ENCODE measurements at regions not wholly inside any gene's neighbourhood (a gene's known extent, or its start where the extent isn't known, plus 50 kb on each side); places are given as distances from the start of the nearest gene placed in this dataset.

DNA sequence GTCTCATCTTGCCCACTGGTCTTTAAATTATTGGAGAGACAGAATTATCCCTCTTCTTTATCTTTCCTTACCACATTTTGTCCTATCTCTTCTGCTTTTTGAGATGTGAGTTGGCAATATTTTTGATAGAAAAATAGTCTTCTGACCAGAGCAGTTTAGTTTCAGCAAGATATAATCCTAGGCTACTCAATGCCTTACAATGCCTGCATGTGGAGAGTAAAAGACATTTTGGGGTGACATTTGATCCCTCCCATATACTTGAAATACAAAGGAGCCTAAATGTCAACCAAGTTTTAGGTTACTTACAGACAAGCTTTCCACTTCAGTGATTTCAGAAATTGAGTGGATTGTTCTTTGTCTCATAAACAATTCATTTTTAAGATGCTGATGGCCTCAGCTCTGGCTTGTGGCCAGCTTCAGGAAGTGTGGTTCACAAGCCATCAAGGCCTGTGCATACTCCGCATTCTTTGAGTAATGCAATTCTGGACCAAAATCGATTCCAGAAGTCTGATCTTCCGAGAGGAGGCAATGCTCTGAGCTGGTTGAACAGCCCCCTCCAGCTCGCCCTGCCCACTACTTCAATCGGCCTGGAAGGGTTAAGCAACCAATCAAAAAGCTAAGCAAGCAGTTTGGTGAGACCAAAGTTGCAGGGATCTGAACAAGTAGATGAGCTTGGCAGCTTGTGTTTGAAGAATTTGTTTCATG, 274.4 kb downstream of the BLID start:
- DNase-seq, result no peak

DNA sequence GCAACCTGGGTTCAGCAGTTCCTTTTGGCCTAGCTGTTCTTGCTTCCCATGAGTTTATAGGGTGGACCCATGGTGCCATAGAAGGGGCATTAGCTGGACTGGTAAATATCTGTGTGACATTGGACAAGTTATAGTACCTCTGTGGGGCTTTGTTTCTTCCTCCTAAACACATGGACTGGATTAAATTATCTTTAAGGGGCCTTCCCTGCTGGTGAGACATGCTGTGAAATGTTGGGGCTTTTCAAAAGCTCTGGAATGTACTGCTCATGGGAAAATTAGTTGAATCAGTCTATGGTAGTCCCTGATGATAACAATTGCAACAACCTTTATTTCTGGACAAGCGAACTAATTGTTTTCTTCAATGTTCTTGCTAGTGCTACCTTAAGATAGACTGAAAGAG, 276.2 kb downstream of the BLID start:
- DNase-seq, result no peak

DNA sequence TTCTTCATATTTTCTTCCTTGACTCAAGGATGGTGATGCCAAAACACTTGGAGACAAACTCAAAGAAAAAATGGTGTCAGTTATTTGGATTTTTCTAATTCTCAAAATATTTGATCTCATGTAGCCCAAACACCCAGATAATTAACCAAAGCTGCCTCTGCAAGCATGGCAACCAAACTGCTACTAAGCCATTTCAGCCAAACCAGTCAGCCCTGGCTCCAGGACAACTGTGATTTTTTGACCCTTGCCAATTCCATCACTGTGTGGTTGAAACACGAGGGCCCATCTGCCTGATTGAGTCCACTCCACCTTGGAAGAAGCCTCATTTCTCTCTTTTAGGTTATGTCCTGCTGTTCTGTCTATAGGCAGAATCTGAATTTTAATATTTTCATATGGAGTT, 277.4 kb downstream of the BLID start:
- DNase-seq, result no peak

DNA sequence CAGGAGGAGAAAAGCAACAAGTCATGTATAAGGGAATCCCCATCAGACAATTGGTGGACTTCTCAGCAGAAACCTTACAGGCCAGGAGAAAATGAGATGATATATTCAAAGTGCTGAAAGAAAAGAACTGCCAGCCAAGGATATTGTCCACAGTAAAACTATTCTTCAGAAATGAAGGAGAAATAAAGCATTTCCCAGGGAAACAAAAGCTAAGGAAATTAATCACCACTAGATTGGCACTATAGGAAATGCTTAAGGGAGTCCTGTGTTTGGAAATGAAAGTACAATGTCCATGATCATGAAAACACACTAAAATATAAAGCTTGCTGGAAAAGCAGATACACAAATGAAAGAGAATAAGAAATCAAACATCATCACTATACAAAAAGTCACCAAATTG, 282.0 kb downstream of the BLID start:
- no peak for DNase-seq

DNA sequence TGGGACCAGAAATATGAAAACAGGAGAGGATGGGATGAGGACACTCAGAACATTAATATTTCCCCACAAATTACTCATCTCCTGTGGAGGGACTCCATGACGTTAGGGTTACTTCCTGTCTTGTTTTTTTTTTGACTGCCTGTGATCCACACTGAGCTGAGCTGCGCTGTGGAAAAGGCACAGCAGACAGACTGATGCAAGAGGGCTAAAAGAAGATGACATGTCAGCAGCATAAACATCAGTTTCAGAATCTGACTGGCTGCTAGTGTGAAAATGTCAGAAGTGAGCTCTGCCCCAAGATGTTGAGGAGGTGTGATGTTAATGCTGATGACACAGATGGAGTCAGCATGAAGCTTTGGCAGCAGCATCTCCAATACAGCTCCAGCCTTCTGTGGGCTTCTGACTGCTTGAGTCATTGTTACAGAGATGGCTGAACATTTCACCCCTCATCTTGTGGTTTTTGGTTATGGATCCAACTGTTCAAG, 286.8 kb downstream of the BLID start:
- DNase-seq, result no peak

DNA sequence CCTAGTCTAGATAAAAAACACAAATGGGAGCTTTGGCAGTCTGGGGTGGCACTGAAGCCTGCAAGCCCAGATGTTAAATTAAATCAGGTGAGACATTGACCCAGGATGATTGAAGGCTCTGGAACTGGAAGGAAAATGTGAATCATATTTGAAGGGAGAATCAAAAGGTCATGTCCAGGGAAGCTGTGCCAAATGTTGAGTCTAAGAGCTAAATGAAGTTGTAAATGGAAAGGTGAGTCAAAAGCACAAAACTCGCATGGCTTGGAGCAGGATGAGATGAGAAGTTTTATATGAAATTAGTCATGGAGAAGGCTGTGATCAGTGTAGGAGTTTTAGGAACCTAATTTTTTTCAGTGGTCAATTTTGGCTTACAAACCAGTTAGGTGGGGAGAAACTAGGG, 301.1 kb downstream of the BLID start:
- no peak for DNase-seq

DNA sequence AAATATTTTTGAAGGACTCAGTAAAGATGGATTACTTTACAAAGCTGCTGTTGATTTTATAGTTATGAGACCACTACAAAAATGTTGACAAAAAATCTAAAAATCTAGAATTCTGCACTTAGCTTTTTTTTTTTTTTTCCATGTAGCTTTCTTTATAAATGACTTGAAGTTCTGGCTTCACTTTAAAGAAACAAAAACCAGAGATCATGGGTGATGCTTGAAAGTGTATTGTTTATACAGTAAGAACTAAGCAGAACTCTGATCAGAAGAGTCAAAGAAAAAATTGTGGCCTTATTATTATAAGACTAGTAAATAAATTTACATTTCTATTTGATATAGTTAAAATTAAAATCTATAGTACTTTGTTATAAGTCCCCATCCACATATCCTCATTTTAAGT, 301.7 kb downstream of the BLID start:
- no peak for DNase-seq

DNA sequence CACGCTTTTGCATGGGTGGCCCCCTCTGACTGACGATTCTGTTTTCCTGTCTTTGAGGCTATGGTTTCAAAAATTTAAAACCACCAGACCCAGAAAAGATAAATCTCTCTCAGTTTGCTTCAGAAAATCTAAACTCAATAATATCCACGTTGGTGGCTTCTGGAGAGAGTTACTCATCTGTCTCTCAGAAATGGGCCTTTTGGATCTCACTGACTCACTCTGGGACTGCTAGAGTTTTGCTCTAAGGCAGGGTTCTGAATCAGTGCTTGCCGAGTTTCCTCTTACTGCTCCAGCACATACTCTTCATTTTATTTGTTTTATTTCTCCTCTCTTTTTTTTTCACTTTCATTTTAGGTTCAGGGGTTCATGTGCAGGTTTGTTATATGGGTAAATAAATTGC, 305.7 kb downstream of the BLID start:
- DNase-seq, result no peak

DNA sequence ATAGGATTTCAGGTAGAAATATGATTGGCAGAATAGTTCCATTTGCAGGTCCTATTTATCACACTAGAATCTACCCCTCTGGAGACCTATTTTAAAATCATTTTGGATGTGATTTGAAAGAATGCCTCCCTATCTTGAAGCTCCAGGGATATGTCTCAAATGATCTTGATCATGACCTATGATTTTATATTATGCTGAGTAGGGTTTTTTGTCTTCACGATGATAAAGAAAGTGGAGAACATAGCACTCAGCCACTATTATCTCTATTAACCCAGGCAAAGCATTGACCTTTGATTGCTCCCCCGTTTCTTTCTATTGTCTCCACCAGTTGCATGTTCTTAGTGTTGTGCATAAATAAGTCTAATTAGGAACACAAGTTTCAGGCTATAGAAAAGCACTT, 307.9 kb downstream of the BLID start:
- DNase-seq, result no peak

DNA sequence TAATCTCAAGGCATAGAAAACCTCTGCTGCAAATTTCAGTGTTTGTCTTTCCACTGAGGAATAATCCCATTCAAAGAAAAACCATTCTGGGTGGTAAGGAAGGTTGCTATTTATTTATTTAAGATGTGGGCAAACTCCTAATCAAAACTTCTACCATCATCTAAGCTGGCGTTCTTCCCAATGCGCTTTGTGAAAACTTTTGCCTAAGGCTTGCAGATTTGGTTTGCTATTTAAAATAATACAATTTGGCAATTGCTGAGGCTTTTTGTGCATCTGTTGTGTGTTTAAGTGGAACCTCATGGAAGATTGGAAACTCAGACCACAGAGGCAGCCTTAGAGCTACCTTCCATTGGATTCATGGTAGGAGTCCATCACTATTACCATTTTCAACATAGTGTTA, 309.0 kb downstream of the BLID start:
- DNase-seq, result no peak

DNA sequence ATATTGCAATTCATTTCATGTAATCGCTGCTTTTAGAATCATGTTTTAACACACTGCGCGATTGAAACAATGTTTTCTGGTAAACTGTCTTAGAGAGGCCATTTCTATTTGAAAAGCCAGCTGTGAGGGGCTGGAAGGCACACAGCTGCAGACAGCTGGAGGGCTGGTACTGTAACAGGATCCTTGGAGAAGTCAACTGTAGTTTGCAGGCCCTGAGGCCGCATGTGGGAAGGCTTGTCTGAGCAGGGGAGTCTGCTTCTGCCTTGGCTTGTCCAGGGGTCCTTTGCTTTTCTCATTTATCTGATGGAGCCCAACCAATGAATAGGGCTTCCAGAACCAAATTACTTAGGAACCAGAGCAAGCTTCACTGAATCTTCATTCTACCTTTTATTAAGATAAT, 313.5 kb downstream of the BLID start:
- no peak for DNase-seq

DNA sequence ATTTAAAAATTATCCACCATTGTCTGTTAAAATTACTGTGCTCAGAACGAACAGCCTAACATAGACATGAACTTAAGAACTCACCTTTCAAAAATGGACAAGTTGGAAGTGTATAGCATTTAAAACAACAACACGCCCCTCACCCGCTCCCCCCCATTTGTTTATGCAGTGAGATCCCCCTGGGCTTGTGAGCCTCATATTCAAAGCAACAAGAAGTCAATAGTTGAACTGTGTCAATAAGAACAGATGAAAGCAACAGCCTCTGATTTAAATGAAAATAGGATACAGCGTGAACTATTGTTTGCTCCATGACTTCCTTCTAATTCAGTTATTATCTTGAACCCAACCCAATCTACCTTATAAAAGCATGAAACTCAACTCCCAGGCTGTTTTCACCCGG, 314.2 kb downstream of the BLID start:
- no peak for DNase-seq

DNA sequence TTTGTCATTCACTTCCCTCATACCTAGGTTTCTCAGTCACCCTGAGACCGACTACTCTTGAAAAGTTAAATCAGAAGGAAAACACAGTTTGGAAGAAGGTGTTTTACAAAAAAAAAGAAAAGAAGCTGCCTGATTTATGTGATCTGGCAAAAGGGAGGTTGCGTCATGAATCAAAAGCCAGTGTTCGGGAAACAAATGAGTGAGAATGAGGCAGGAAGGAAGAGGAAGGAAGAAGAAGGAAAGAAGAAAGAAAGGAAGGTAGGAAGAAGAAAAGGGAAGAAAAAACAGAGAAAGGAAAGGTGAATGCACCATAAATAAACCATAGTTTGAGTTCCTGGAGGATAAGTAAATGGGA, 314.6 kb downstream of the BLID start:
- no peak for DNase-seq

DNA sequence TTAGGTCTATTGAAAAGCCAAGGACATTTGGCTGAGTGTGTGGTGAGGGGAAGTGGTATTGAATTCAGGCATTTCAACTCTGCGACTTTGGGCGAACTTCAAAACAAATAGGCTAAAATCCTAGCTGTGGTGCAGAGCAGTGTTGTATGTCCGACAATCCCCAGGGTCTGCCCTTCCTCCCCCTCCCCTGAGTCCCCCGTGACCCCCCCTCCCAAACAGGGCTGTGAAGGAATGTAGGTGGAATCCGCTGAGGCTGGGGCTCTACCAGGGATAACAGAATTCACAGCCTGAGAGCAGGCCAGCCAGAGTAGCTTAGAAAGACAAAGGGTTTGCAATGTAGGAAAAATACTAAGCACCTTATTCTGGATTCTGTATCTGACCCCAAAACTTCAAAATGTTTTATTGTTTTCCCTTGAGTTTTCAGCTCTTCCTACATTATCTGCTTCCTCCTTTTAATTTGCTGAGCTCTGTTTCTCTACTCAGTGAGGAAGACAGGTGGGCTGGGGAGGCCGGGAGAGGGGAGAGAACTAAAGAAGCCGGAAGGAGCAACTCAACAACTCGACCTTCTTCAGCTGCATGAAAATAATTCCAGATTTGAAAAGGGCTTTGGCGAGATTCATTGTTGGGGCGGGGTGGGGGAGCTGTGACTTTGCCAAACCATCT, 315.2 kb downstream of the BLID start:
- DNase-seq, result no peak

DNA sequence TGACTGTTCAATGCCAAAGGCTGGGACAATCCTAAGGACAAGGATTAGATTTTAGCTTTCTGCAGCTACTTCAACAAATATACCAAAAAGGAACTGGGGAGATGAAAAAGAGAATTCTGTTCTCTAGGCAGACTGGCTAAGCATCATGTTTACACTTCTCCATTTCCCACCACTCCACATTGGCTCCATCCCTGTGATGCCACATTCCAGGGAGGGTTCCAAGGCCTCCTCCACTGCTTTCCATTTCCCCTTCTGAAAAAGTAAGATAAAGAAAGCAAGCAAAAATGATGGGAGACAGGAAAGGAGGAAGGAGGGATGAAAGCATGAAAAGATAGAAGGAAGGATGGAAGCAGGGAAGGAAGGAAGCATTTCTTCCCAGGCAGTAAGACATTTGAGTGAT, 315.8 kb downstream of the BLID start:
- no peak for DNase-seq

DNA sequence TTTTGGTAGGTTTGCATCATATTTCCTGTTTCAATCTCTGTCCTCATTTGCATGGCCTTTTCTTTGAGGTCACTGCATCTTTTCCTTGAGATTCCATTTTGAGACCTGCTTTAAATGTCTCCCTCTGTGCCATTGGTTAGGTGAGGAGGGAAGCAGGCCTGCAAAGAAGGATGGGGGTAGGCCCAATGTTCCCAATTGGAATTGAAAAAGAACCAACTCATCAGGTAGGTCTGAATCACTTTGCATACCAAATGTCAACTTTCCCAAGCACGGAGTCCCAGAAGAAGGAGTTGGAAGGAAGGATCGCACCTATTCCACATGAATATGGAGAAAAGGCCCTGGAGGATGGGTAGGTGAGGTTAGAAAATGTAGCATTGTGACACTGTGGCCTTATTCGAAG, 318.5 kb downstream of the BLID start:
- no peak for DNase-seq

DNA sequence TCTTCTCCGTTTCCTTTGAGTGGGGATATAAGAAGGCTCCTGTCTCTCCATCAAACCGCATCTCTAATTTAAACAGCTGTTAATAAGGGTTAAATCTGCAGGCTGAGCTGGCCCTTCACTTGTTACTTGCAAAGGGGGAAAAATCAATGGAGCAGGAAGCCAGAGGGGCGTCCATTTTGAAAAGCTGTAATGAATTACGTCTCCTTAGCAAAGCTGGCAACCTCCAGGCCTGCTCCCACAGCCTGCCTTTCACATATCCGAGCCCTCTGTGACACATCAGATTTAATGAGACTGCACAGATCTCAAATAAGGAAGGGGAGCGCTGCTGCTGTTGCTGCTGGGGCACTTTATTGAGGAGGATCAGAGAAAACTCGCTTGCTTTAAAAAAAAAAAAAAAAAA, 320.8 kb downstream of the BLID start:
- no peak for DNase-seq

DNA sequence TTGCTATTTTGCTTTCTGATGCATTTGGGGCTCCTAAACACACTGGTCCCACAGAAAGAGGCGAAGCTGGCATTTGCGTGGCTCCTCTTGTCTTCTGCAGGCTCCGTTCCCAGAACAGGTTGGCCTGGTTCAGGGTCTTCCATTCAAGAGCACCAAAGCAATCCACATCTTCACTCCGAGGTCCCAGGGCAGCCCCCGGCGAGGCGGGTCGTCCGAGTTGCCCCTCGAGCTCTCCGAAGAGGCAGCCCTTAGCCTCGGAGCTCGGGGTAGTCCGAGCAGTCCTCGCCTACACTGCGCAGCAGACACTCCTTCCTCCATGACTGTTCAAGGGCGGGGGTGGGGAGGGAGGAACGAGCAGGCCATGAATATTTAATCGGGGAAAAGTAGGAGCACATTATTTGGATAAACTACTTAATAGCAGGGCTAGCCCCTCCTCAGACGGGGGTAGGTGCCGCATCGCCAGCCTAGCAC, 321.3 kb downstream of the BLID start:
- DNase-seq, result no peak

DNA sequence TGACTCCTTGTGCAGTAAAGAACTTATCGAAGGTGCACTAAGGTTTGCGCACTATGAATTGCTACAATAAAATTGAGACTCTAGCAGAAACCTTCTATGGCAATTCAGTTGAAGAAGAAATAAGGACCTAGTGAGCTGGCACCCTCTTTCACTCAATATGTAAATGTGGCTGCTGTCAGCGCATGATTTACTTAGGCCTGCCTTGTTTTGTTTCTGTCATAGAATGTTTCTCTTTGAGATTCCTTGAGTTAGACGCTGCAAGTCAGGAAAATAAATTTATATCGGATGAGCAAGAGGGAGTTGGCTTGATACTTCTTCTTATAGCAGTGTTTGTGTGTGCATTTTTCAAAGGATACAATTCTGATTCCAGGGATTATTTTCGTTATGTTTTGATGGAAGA, 322.1 kb downstream of the BLID start:
- DNase-seq, result no peak

DNA sequence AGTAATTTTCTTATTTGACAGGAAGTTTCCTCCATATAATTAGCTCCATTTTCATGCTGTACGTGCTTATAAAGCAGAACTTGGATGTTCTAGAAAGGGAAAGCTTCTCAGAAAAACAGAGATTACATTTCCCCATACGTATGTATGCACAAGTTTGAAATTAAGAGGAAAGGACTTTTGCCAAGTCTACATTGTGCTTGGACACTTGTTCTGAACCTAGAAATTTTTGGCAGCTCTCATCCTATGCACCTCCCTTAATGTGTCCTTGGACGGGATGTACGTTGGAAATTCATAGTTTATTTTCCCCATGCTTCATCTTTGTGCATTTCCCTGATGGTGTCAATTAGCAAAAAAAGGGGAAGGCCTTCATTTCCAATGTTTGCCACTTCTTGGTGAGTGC, 322.7 kb downstream of the BLID start:
- no peak for DNase-seq

DNA sequence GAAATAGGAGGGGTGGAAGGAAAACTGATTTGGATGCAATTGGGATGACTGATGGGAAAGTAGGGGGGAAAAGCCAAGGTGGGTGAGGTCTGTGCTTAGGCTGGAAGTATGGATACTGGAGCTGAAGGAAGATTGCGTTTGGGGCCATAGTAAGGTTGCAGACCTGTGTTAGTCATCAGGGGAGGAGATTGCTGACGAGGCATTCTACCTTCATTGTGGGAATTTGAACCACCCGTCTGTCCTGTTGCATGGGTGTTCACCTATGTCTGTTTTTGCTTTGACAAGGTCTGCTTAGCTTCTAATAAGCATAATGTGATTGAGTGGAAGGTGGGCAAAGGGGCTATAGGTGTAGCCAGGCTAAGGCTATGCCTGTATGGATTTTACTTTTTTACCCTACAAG, 323.8 kb downstream of the BLID start:
- DNase-seq, result no peak

DNA sequence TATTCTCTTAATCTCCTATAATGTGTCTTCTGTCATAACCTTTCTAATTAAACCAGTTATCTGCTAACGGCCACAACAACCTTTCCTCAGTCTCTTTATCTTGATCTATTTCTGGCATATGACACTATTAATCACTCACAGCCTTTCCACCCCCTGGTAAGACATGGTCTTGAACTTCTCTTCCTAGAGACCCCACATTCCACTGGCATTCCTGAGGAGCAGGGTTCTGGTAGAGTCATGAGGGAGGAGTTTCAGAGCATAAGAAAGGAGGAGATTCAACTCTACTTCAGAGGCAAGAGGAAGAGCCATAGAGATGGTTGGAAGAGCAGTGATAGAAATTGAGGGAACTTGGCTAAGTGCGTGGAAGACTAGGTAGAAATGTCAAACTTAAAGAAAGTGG, 325.6 kb downstream of the BLID start:
- DNase-seq, result no peak

DNA sequence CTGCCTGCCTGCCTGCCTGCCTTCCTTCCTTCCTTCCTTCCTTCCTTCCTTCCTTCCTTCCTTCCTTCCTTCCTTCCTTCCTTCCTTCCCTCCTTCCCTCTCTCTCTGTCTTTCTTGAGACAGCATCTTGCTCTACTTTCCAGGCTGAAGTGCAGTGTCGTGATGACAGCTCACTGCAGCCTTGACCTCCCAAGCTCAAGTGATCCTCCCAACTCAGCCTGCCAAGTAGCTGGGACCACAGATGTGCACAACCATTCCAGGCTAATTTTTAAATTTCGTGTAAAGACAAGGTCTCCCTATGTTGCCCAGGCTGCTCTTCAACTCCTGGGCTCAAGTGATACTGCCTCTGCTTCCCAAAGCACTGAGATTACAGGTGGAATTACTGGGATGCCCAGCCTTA, 328.2 kb upstream of the SORL1-AS1 start:
- DNase-seq, result no peak

DNA sequence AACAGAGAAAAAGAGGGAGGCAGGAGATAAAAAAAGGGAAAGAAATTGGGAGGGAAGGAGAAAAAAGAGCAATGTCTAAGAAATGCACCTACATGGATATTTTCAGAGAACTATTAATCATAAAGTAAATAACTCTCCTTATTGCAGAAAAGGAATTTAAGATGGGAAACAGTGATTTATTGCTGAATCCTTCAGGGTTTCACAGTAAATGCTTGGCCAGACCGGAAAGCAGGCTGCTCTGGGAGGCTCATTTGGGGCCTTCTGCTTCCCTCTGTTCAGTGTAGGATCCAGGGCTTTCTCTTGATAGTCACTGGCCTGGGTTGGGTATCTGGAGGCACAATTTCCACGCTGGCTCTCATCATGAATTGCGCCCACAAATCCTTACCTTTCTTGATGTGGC, 324.3 kb upstream of the SORL1-AS1 start:
- no peak for DNase-seq

DNA sequence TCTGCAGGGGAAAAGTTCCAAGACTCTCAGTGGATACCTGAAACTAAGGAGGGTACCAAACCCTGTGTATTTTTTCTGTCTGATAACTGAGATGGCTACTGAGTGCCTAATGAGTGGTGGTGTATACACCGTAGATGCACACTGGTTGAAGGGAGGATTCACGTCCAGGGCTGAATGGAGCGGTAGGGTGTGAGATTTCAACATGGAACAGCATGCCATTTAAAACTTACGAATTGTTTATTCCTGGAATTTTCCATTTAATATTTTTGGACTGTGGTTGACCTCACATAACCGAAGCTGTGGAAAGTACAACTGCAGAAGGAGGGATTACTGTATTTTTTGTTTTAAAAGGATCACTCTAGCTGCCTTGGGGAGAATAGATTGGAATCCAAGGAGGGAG, 322.5 kb upstream of the SORL1-AS1 start:
- DNase-seq, result no peak
